NCI-H345 (cell line): ENCODE measurements at regions not wholly inside any gene's neighbourhood (a gene's known extent, or its start where the extent isn't known, plus 50 kb on each side); places are given as distances from the start of the nearest gene placed in this dataset.
"Not testable (repeated sequence)": the region's sequence is repeated elsewhere in the genome, so short reads cannot be mapped to it uniquely, and the experiment has no call there.

Experiments used
- DNase-seq: peaks from one replicate; lab custom pipeline; 2025; lab: John Stamatoyannopoulos, UW

GRCh38 chr2:199216253-199216652, 241.5 kb downstream of the SATB2 start:
- DNase-seq, result no peak

- no peak for DNase-seq
Observed at GRCh38 chr2:199207011-199207410, 250.7 kb downstream of the SATB2 start.

- DNase-seq, result no peak
Observed at GRCh38 chr2:199206536-199206935, 251.2 kb downstream of the SATB2 start.

GRCh38 chr2:199202964-199203363, 254.8 kb downstream of the SATB2 start:
- no peak for DNase-seq

GRCh38 chr2:199201539-199201938, 256.2 kb downstream of the SATB2 start:
- no peak for DNase-seq

- no peak for DNase-seq
Observed at GRCh38 chr2:199199797-199200196, 257.9 kb downstream of the SATB2 start.

GRCh38 chr2:199197448-199197847, 260.3 kb downstream of the SATB2 start:
- DNase-seq, result no peak

- no peak for DNase-seq
Observed at GRCh38 chr2:199196686-199197085, 261.1 kb downstream of the SATB2 start.

GRCh38 chr2:199195927-199196502, 261.7 kb downstream of the SATB2 start:
- no peak for DNase-seq

GRCh38 chr2:199191461-199191860, 266.3 kb downstream of the SATB2 start:
- DNase-seq, result no peak

GRCh38 chr2:199189229-199189628, 268.5 kb downstream of the SATB2 start:
- DNase-seq, result no peak

GRCh38 chr2:199186301-199186751, 271.4 kb downstream of the SATB2 start:
- no peak for DNase-seq

- not testable (repeated sequence) for DNase-seq
Observed at GRCh38 chr2:199185174-199185573, 272.6 kb downstream of the SATB2 start.

- DNase-seq, result no peak
Observed at GRCh38 chr2:199163613-199164458, 293.9 kb downstream of the SATB2 start.

GRCh38 chr2:199160677-199161465, 296.9 kb downstream of the SATB2 start:
- no peak for DNase-seq

GRCh38 chr2:199160081-199160480, 297.7 kb downstream of the SATB2 start:
- DNase-seq, result no peak

GRCh38 chr2:199148076-199148845, 309.5 kb downstream of the SATB2 start:
- no peak for DNase-seq

GRCh38 chr2:199147216-199147615, 310.5 kb downstream of the SATB2 start:
- no peak for DNase-seq

GRCh38 chr2:199144546-199144945, 313.2 kb downstream of the SATB2 start:
- DNase-seq, result no peak

GRCh38 chr2:199144036-199144435, 313.7 kb downstream of the SATB2 start:
- DNase-seq, result no peak

- no peak for DNase-seq
Observed at GRCh38 chr2:199136681-199137080, 321.1 kb downstream of the SATB2 start.

- DNase-seq, result no peak
Observed at GRCh38 chr2:199136242-199136641, 321.5 kb downstream of the SATB2 start.
